HG03280 (cell line): ENCODE measurements at regions not wholly inside any gene's neighbourhood (a gene's known extent, or its start where the extent isn't known, plus 50 kb on each side); places are given as distances from the start of the nearest gene placed in this dataset.
A peak's percentile ranks its signal among the peaks of the same experiment; 100 is the strongest.
"Not testable (repeated sequence)": the region's sequence is repeated elsewhere in the genome, so short reads cannot be mapped to it uniquely, and the experiment has no call there.

ENCODE experiments used
- ATAC-seq: cut with Tn5 transposase; IDR thresholded peaks from one replicate; pipeline ENCODE4 v1.9.1; 2021; ENCODE audit warnings: mild to moderate bottlenecking, moderate library complexity; ENCODE audit not compliant: unreplicated experiment

GRCh38 chr6:3960754-3961361, 111.7 kb downstream of the FAM50B start:
- no peak for ATAC-seq

- no peak for ATAC-seq
These were observed 112.5 kb downstream of the FAM50B start for GRCh38 chr6:3961581-3962215.

DNA sequence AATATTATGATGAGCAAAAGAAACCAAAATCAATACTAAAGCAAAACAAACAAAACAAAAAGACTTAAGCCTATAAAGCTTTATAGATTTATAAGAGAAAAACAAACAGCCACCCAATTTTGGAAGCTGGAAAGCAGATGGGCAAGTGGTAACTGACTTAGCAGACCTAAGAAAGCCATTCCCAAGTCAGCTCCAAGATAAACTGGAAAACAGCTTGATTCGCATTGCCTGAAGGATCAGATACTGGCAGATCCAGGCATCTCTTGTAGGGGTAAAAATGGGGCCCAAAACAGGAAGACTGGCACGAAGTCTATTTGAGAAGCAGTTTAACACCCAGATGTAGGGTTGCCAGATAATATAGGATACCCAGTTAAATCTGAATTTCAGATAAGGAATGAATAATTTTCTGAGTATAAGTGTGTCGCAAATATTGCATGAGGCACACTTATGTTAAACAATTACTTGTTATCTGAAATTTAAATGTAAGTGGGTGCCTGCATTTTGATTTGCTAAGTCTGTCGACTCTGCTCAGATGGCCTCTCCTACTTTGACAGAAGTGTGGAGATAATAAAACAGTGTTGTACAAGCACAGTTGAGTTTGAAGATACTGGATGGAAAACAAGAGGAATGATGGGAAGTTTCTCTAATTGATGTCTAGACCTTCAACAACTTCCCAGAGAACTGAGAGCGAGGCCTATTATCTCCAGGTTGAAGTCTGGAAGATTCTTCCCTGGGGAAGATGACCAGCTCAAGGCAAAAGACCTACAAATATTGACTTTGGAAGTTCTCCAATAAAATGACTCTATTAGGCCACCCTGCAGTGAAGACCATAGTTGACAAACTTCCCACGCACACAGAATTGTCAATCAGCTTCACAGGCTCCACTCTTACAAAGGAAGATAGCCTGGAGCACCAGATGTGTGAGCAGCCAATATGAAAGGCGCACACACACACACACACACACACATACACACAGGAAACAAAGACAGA, 113.4 kb downstream of the FAM50B start:
- no peak for ATAC-seq

- no peak for ATAC-seq
These were observed 114.3 kb downstream of the FAM50B start for GRCh38 chr6:3963426-3963825.

DNA sequence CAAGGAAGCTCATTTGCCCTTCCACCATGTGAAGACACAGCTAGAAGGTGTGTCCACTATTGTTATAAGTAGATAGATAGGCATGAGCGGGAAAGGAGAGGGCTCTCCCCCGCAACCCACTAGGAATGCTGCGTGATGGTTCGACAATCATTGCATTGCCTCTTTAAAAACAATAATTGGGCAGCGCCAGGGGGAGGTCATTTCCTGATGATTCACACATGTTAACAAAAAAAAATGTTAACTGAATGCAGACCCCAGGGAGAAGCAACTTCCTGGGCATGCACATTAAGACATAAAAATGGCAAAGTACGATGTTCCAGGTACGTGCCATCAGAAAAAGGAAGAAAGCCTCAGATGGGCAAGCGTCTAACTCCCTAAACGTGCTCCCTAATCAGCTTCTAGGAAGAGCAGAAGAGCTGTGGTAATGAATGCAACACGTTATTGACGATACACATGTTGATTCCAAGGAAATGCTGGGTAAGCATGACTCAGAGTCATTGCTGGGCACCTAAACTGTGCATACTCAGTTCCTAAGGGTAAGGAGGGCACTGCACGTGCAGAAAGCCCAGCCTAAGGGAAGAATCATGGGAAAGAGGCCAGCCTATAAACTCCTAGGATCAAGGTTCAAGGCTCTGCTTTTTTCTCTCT, 113.7 kb downstream of the FAM217A start:
- ATAC-seq: no peak

GRCh38 chr6:3966426-3966825, 112.5 kb downstream of the FAM217A start:
- no peak for ATAC-seq

DNA sequence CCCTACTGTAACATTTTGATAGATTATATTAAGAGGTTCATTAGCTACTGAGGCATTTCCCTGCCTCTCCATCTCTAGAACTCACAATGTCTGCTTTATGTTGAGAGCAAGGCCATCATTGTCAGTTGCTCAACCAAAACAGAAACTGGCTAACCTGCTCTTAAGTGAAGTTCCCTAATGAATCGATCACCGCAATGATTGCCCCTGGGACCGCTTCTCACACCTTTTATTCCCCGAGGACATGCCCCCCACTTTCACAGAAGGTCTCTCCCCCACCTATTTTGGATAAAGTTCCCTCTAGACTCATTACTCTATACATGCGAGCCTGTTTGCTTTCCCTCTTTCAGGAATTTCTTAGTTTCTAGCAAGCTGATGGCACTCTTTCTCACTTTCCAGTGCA, 108.8 kb downstream of the FAM217A start:
- no peak for ATAC-seq

- ATAC-seq: not testable (repeated sequence)
These were observed 105.8 kb downstream of the FAM217A start for GRCh38 chr6:3973152-3973551.

DNA sequence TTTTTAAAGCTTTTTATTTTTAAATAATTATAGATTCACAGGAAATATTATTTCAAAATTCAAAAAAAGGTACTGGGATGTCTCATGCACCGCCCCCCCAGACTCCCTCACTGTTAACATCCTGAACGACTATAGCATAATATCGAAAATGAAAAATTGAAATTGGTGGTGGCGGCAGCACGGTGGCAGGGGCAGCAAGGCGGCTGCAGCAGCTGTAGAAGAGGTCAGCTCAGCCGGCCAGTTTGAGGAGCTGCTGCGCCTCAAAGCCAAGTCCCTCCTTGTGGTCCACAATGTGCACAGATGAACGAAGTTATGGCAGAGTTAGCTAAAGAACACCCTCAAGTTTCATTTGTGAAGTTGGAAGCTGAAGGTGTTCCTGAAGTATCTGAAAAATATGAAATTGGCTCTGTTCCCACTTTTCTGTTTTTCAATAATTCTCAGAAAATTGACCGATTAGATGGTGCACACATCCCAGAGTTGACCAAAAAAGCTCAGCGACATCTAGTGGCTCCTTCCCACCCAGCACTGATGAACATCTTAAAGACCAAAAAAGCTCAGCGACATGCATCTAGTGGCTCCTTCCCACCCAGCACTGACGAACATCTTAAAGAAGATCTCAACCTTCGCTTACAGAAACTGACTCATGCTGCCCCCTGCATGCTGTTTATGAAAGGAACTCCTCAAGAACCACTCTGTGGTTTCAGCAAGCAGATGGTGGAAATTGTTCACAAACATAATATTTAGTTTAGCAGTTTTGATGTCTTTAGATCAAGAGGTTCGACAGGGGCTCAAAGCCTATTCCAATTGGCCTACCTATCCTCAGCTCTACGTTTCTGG, 100.8 kb downstream of the FAM217A start:
- ATAC-seq: peak; percentile 88

GRCh38 chr6:3978966-3979365, 100.0 kb downstream of the FAM217A start:
- not testable (repeated sequence) for ATAC-seq

DNA sequence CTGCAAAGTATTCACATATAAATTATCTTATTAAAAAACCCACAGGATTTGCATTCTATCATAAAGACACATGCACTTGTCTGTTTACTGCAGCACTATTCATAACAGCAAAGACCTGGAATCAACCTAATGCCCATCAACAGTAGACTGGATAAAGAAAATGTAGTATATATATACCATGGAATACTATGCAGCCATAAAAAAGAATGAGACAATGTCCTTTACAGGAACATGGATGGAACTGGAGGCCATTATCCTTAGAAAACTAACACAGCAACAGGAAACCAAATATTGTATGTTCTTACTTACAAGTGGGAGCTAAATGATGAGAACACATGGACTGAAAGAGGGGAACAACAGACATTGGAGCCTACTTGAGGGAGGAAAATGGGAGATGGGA, 97.0 kb downstream of the FAM217A start:
- ATAC-seq: no peak

DNA sequence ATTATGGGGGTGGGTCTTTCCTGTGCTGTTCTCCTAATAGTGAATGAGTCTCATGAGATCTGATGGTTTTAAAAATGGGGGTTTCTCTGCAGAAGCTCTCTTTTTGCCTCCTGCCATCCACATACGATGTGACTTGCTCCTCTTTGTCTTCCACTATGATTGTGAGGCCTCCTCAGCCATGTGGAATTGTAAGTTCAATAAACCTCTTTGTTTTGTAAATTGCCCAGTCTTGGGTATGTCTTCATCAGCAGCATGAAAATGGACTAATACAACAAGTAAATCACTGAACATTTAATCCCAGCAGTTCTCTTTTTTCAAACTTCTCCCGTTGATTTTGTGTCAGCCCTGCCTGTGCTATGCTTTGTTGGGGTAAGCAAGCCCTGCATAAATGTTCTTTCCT, 95.2 kb downstream of the FAM217A start:
- ATAC-seq: no peak

DNA sequence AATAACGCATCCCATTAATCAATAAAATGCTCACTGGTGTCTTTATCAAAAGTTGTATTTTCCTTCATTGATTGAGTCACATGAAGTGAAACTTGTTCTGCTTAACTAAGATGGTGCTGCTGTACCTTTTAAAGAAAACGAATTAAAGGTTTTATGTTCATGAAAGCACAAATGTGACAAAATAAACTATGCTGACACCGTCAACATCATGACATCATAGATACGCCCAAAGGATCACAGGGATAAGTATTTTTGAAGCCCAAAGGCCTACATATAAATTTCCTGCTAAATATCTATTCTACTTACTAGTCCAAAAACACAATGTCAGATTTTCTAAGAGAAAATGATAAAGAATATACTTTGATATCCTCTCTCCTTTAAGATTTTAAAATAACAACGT, 94.4 kb downstream of the FAM217A start:
- ATAC-seq: no peak

DNA sequence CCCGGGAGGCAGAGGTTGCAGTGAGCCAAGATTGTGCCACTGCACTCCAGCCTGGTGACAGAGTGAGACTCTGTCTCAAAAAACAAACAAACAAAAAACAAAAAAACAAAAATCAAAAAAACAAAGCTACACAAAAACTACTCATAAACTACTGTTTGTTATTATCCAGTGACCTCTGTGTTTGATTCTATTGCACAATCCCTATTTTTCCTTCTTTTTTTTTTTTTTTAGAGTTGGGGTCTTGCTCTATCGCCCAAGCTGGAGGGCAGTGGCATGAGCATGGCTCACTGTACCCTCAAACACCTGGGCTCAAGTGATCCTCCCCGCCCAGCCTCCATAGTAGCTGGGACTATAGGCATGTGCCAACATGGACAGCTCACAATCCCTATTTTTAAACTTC, 92.7 kb downstream of the FAM217A start:
- no peak for ATAC-seq

DNA sequence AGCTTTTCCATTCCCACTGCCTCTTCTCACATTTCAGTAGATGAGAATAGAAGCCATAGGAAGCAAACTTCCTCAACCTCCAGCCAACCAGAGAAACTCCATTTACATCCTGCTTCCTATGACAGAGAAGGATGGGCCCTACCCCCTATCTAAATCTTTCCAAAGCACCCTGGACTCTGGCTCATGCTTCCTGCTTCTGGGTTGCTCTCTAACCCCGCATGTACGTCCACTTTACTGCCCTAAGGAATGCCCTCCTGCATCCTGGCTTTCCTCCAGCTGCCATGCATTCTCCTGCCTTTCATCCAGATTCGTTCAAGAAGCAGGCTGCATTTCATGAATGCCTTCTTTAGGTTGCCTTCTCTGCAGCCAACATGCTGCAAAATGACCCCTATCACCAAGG, 91.9 kb downstream of the FAM217A start:
- no peak for ATAC-seq

DNA sequence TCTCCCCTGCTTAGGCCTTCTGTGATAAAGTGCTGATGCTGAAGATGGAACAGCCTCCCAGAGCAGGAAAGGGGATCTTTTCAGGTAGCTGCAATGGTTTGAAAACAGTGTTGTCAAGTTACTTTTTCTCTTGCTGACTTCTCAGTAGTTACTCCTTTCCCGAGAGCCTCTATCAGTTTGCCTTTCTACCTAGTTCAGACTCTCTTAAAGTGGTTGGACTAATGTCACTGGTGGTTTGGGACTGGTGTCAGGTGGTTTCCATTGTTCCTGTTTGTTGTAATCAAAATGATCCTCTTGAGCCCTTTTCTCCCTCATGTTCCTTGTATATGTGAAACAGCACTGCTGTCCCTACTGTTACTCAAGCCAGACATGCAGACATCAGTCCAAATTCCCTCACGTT, 91.4 kb downstream of the FAM217A start:
- ATAC-seq: no peak

GRCh38 chr6:3990692-3991491, 88.0 kb downstream of the FAM217A start:
- peak; percentile 64 for ATAC-seq

DNA sequence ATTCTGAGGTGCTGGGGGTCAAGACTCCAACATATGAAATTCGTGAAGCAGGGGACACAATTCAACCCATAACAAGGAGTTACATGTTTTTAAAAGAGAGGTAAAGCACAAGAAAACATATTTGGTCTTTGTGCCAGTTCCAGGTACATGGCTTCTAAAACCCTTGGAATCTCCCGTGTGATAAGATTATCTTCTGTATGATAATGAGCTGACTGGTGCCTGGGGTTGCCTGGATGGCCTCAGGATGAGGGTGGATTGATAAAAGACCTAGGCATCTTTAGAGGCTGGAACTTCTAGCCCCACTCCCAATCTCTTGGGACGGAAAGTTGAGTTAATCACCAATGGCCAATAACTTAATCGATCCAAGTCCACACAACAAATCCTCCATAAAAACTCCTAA, 87.0 kb downstream of the FAM217A start:
- ATAC-seq: no peak

DNA sequence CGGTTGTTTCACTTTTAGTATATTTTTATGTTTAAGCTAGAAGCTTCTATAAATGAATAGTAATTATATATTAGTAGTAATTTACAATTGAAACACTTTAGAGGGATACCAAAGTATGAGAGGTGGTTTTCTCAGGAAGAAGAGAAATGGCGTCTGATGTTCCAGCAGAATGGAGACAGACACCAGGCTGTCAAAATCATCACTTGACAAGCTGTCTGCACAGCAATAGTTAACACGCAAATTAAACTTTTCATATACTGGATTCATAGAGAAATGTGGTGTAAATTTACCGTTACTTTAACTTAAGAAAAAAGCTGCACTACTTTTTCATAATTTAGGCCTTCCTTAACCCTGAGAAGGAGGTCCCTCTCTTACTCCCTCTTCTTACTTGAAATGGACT, 82.6 kb downstream of the FAM217A start:
- no peak for ATAC-seq
